ENCODE measurements at regions not wholly inside any gene's neighbourhood (a gene's known extent, or its start where the extent isn't known, plus 50 kb on each side); places are given as distances from the start of the nearest gene placed in this dataset.

- Histone ChIP-seq H3K4me3 (no peak overlapping the region), H3K79me2 (no peaks in the 10 kb centered on the region), H3K4me2 (no peak overlapping the region), H3K9me3 (ENCODE audit: low read depth) (no peaks in the 10 kb centered on the region), H2AFZ (no peak overlapping the region), H3K4me1 (ENCODE audit: insufficient read depth) (no peaks in the 10 kb centered on the region), H3K9me2 (replicated peaks; ENCODE audit: insufficient read depth) (no peaks in the 10 kb centered on the region), H3K27me3 (no peaks in the 10 kb centered on the region), H3K27ac (no peak overlapping the region), H4K20me1 (ENCODE audit: insufficient read depth, poor library complexity, severe bottlenecking) (no peaks in the 10 kb centered on the region), H3K36me3 (replicated peaks; ENCODE audit: insufficient read depth, low read depth) (no peaks in the 10 kb centered on the region)
- no peak for DNase-seq (ENCODE audit: low spot score)
- TF ChIP-seq EZH2phosphoT487 (IDR thresholded peaks at IDR 0.05; ENCODE audit: low read depth, severe bottlenecking, unreplicated experiment) (no peak), EZH2 (IDR thresholded peaks at IDR 0.05; ENCODE audit: borderline replicate concordance) (no peak), CTCF (IDR thresholded peaks at IDR 0.05; ENCODE audit: poor library complexity) (no peak)
- WGBS (ENCODE audit: low lambda C conversion rate, missing lambda C conversion rate): 84% methylated on average over 4 of the region's 4 CpGs
Measured at GRCh38 chr3:164848923-164849322, 229.4 kb downstream of the SI start.

GRCh38 chr3:164845739-164846138, 232.6 kb downstream of the SI start:
- H3K4me2 ChIP-seq: no peak overlapping the region
- TF ChIP-seq EZH2phosphoT487 (IDR thresholded peaks at IDR 0.05; ENCODE audit: low read depth, severe bottlenecking, unreplicated experiment) (no peak), CTCF (IDR thresholded peaks at IDR 0.05; ENCODE audit: poor library complexity) (no peak), EZH2 (IDR thresholded peaks at IDR 0.05; ENCODE audit: borderline replicate concordance) (no peak)
- 94% methylated on average over 2 of the region's 2 CpGs for WGBS (ENCODE audit: low lambda C conversion rate, missing lambda C conversion rate)
- H3K4me1 ChIP-seq (ENCODE audit: insufficient read depth): no peaks in the 10 kb centered on the region
- no peaks in the 10 kb centered on the region for H3K9me3 ChIP-seq (ENCODE audit: low read depth)
- DNase-seq (ENCODE audit: low spot score): no peak
- H3K4me3 ChIP-seq: no peak overlapping the region
- H3K27me3 ChIP-seq: no peaks in the 10 kb centered on the region
- H3K27ac ChIP-seq: no peak overlapping the region
- H3K36me3 ChIP-seq (replicated peaks; ENCODE audit: insufficient read depth, low read depth): no peaks in the 10 kb centered on the region
- no peaks in the 10 kb centered on the region for H3K79me2 ChIP-seq
- H4K20me1 ChIP-seq (ENCODE audit: insufficient read depth, poor library complexity, severe bottlenecking): no peaks in the 10 kb centered on the region
- H3K9me2 ChIP-seq (replicated peaks; ENCODE audit: insufficient read depth): no peaks in the 10 kb centered on the region
- no peak overlapping the region for H2AFZ ChIP-seq

- no peak for TF ChIP-seq EZH2phosphoT487 (IDR thresholded peaks at IDR 0.05; ENCODE audit: low read depth, severe bottlenecking, unreplicated experiment)
- no peak for TF ChIP-seq EZH2 (IDR thresholded peaks at IDR 0.05; ENCODE audit: borderline replicate concordance)
- no peak for TF ChIP-seq CTCF (IDR thresholded peaks at IDR 0.05; ENCODE audit: poor library complexity)
- Histone ChIP-seq H3K27ac (no peak overlapping the region), H3K27me3 (no peaks in the 10 kb centered on the region), H4K20me1 (ENCODE audit: insufficient read depth, poor library complexity, severe bottlenecking) (no peaks in the 10 kb centered on the region), H3K36me3 (replicated peaks; ENCODE audit: insufficient read depth, low read depth) (no peaks in the 10 kb centered on the region), H3K4me1 (ENCODE audit: insufficient read depth) (no peaks in the 10 kb centered on the region), H3K9me2 (replicated peaks; ENCODE audit: insufficient read depth) (no peaks in the 10 kb centered on the region), H3K79me2 (no peaks in the 10 kb centered on the region), H3K9me3 (ENCODE audit: low read depth) (no peaks in the 10 kb centered on the region), H2AFZ (no peak overlapping the region), H3K4me2 (no peak overlapping the region), H3K4me3 (no peak overlapping the region)
- DNase-seq (ENCODE audit: low spot score): no peak
- WGBS (ENCODE audit: low lambda C conversion rate, missing lambda C conversion rate): 71% methylated on average over 5 of the region's 5 CpGs
Measured at GRCh38 chr3:164832216-164832615, 246.1 kb downstream of the SI start.

GRCh38 chr3:164818318-164818717, 260.0 kb downstream of the SI start:
- Histone ChIP-seq H4K20me1 (ENCODE audit: insufficient read depth, poor library complexity, severe bottlenecking) (no peaks in the 10 kb centered on the region), H2AFZ (no peak overlapping the region), H3K9me2 (replicated peaks; ENCODE audit: insufficient read depth) (no peaks in the 10 kb centered on the region), H3K4me3 (no peak overlapping the region), H3K9me3 (ENCODE audit: low read depth) (no peaks in the 10 kb centered on the region), H3K79me2 (no peaks in the 10 kb centered on the region), H3K36me3 (replicated peaks; ENCODE audit: insufficient read depth, low read depth) (no peaks in the 10 kb centered on the region), H3K4me1 (ENCODE audit: insufficient read depth) (no peaks in the 10 kb centered on the region), H3K27me3 (no peaks in the 10 kb centered on the region), H3K4me2 (no peak overlapping the region), H3K27ac (no peak overlapping the region)
- WGBS (ENCODE audit: low lambda C conversion rate, missing lambda C conversion rate): 100% methylated on average over 12 of the region's 12 CpGs
- DNase-seq (ENCODE audit: low spot score): no peak
- TF ChIP-seq EZH2 (IDR thresholded peaks at IDR 0.05; ENCODE audit: borderline replicate concordance): no peak
- TF ChIP-seq CTCF (IDR thresholded peaks at IDR 0.05; ENCODE audit: poor library complexity): no peak
- no peak for TF ChIP-seq EZH2phosphoT487 (IDR thresholded peaks at IDR 0.05; ENCODE audit: low read depth, severe bottlenecking, unreplicated experiment)

All from hepatocyte (in vitro differentiated cells).